NB4 (cell line): ENCODE measurements at regions not wholly inside any gene's neighbourhood (a gene's known extent, or its start where the extent isn't known, plus 50 kb on each side); places are given as distances from the start of the nearest gene placed in this dataset.

ENCODE experiments used
- DNase-seq: peaks from one replicate; pipeline ENCODE4 v3.0.0; 2010; ENCODE audit warnings: low read depth
- H3K4me3 ChIP-seq: one replicate; pipeline ENCODE4 v1.5.1; 2011; ENCODE audit warnings: mild to moderate bottlenecking, low read depth, low read length, moderate library complexity
- MYC ChIP-seq: IDR thresholded peaks from 2 replicates; pipeline ENCODE4 v1.6.1; 2011; ENCODE audit warnings: low read depth, low read length
- POLR2A ChIP-seq: IDR thresholded peaks from 2 replicates; pipeline ENCODE4 v1.6.1; 2011; ENCODE audit warnings: mild to moderate bottlenecking; ENCODE audit not compliant: insufficient read length; ENCODE audit errors: extremely low read depth
- TF ChIP-seq, protein P1 (sequence below): IDR thresholded peaks from one replicate; pipeline ENCODE4 v1.5.1; 2012; ENCODE audit warnings: low read depth, low read length
- TF ChIP-seq, protein P2 (sequence below): IDR thresholded peaks from 2 replicates; pipeline ENCODE4 v1.6.1; 2011; ENCODE audit warnings: low read depth, low read length

DNA sequence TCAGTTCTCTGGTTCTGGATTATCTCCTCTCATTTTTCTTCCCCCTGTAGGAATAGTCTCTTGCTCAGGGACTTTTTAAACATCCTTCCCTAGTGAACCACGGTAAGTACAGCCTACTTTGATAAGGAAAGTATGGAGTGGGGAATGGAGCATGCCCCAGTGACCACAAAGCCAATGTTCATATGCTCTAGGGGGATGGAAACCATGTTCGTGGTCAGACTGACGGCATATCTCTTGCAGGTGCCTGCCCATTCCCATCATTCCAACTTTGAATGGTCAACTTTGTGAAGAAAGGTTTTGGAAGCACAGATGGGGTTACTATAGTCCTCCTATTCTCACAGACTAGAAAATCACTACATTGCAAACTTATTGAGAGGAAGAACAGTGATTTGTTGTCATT, 332.5 kb upstream of the NCAM1 start:
- H3K4me3 ChIP-seq = no peak overlapping the region
- DNase-seq = no peak
- TF ChIP-seq, protein P1, sequence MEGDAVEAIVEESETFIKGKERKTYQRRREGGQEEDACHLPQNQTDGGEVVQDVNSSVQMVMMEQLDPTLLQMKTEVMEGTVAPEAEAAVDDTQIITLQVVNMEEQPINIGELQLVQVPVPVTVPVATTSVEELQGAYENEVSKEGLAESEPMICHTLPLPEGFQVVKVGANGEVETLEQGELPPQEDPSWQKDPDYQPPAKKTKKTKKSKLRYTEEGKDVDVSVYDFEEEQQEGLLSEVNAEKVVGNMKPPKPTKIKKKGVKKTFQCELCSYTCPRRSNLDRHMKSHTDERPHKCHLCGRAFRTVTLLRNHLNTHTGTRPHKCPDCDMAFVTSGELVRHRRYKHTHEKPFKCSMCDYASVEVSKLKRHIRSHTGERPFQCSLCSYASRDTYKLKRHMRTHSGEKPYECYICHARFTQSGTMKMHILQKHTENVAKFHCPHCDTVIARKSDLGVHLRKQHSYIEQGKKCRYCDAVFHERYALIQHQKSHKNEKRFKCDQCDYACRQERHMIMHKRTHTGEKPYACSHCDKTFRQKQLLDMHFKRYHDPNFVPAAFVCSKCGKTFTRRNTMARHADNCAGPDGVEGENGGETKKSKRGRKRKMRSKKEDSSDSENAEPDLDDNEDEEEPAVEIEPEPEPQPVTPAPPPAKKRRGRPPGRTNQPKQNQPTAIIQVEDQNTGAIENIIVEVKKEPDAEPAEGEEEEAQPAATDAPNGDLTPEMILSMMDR = no peak
- TF ChIP-seq, protein P2, sequence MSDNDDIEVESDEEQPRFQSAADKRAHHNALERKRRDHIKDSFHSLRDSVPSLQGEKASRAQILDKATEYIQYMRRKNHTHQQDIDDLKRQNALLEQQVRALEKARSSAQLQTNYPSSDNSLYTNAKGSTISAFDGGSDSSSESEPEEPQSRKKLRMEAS = no peak
- TF ChIP-seq POLR2A (no peak), MYC (no peak)

- no peak overlapping the region for H3K4me3 ChIP-seq
- no peak for DNase-seq
- TF ChIP-seq POLR2A (no peak), MYC (no peak)
- TF ChIP-seq, protein P2 = no peak
- TF ChIP-seq, protein P1 = no peak
Measured at GRCh38 chr11:112630496-112630895, 330.7 kb upstream of the NCAM1 start.

- H3K4me3 ChIP-seq = no peak overlapping the region
- no peak for DNase-seq
- TF ChIP-seq, protein P1 = no peak
- TF ChIP-seq MYC = no peak
Measured at GRCh38 chr11:112631333-112631732, 329.9 kb upstream of the NCAM1 start.

DNA sequence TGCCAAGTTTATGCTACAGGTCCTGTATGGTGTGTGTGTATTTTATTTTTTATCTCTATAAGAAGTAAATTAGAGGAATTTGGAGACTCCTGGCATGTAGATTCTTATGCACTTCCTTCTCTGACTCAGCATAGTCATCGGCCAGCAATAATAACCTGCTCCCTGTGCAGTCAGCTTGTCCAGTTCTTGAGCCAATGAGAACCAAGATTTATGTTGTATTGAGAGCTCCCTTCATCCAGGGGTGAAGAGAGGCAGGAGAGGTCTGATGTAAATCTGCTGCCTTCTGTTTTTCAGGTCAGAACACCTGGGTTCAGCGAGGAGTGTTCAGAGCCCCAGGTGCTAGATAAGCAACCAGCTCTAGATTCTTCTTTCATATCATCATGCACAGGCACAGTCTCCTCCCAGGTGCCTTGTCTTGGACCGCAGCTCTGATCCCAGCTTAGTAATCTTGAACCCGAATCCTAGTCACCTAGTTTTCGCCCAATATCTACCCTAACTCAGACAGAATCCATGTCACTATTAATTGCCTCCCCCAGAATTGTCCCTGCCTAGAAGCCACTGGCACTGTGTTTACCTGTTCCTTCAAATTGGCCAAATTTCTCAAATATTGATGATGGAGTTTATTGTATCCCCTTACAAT, 328.2 kb upstream of the NCAM1 start:
- TF ChIP-seq, protein P2 = no peak
- TF ChIP-seq MYC (no peak), POLR2A (no peak)
- TF ChIP-seq, protein P1 = no peak
- H3K4me3 ChIP-seq = no peak overlapping the region

DNA sequence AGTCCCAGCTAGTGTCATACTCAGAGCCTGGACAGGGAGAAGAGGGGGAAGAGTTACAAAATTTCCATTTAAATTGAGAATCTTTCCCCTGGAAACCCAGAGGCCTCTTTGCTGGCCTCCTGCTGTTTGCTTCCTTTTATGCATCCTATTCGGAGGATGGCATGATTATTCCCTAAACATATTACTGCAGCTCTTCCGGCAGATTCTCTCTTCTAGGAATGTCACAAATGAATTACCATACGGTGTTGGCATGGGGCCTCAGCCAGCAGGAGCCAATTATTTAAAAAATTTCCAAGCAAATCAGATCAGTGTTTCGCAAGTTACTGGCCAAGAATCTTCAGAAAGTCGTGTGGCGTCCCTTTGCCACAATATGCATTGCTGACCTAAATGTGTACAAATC, 326.7 kb upstream of the NCAM1 start:
- TF ChIP-seq, protein P1 = no peak
- TF ChIP-seq POLR2A (no peak), MYC (no peak)
- TF ChIP-seq, protein P2 = no peak
- DNase-seq = no peak
- no peak overlapping the region for H3K4me3 ChIP-seq

More for the DNA sequence above, 328.2 kb upstream of the NCAM1 start:
- no peak for DNase-seq
